ENCODE measurements at regions not wholly inside any gene's neighbourhood (a gene's known extent, or its start where the extent isn't known, plus 50 kb on each side); places are given as distances from the start of the nearest gene placed in this dataset.

- DNase-seq (ENCODE audit: low read depth in 2 of 2) = no peak
These were observed 410.3 kb upstream of the RASGEF1B start for GRCh38 chr4:81881855-81882621.

GRCh38 chr4:81876106-81876505, 404.4 kb upstream of the RASGEF1B start:
- no peak for DNase-seq (ENCODE audit: low read depth in 2 of 2)

GRCh38 chr4:81874661-81875515, 403.2 kb upstream of the RASGEF1B start:
- no peak for DNase-seq (ENCODE audit: low read depth in 2 of 2)

- no peak for DNase-seq (ENCODE audit: low read depth in 2 of 2)
These were observed 398.6 kb upstream of the RASGEF1B start for GRCh38 chr4:81870275-81870674.

- no peak for DNase-seq (ENCODE audit: low read depth in 2 of 2)
These were observed 388.4 kb upstream of the RASGEF1B start for GRCh38 chr4:81860111-81860510.

GRCh38 chr4:81854406-81854805, 382.7 kb upstream of the RASGEF1B start:
- DNase-seq (ENCODE audit: low read depth in 2 of 2) = no peak

GRCh38 chr4:81852031-81852715, 380.5 kb upstream of the RASGEF1B start:
- no peak for DNase-seq (ENCODE audit: low read depth in 2 of 2)

GRCh38 chr4:81850701-81851100, 379.0 kb upstream of the RASGEF1B start:
- no peak for DNase-seq (ENCODE audit: low read depth in 2 of 2)

- no peak for DNase-seq (ENCODE audit: low read depth in 2 of 2)
These were observed 374.1 kb upstream of the RASGEF1B start for GRCh38 chr4:81845761-81846160.

GRCh38 chr4:81845273-81845672, 373.6 kb upstream of the RASGEF1B start:
- no peak for DNase-seq (ENCODE audit: low read depth in 2 of 2)

GRCh38 chr4:81844717-81845116, 373.0 kb upstream of the RASGEF1B start:
- peak; percentile 30 to 33 for DNase-seq (ENCODE audit: low read depth in 2 of 2)

GRCh38 chr4:81839347-81840042, 367.8 kb upstream of the RASGEF1B start:
- DNase-seq (ENCODE audit: low read depth in 2 of 2) = no peak

GRCh38 chr4:81838586-81838985, 366.9 kb upstream of the RASGEF1B start:
- DNase-seq (ENCODE audit: low read depth in 2 of 2) = no peak

GRCh38 chr4:81836716-81837115, 365.0 kb upstream of the RASGEF1B start:
- DNase-seq (ENCODE audit: low read depth in 2 of 2) = no peak

- no peak for DNase-seq (ENCODE audit: low read depth in 2 of 2)
These were observed 361.9 kb upstream of the RASGEF1B start for GRCh38 chr4:81833576-81833975.

- DNase-seq (ENCODE audit: low read depth in 2 of 2) = no peak
These were observed 357.3 kb upstream of the RASGEF1B start for GRCh38 chr4:81828991-81829390.

GRCh38 chr4:81827577-81828202, 356.0 kb upstream of the RASGEF1B start:
- no peak for DNase-seq (ENCODE audit: low read depth in 2 of 2)

GRCh38 chr4:81826817-81827424, 355.2 kb upstream of the RASGEF1B start:
- no peak for DNase-seq (ENCODE audit: low read depth in 2 of 2)

GRCh38 chr4:81826335-81826734, 354.6 kb upstream of the RASGEF1B start:
- DNase-seq (ENCODE audit: low read depth in 2 of 2) = no peak

GRCh38 chr4:81818385-81818920, 346.7 kb upstream of the RASGEF1B start:
- DNase-seq (ENCODE audit: low read depth in 2 of 2) = no peak
